AG09309 (cell line): ENCODE measurements at regions not wholly inside any gene's neighbourhood (a gene's known extent, or its start where the extent isn't known, plus 50 kb on each side); places are given as distances from the start of the nearest gene placed in this dataset.

Source experiments
- DNase-seq: peaks from one replicate; pipeline ENCODE4 v3.0.0-alpha.2; 2010; ENCODE audit warnings: low read depth
- H3K4me3 ChIP-seq: 2 replicates; pipeline ENCODE4 v1.5.1; 2011; ENCODE audit warnings: mild to moderate bottlenecking, low read depth, low read length, moderate library complexity; ENCODE audit not compliant: control insufficient read depth
- CTCF ChIP-seq: IDR thresholded peaks from 2 replicates; pipeline ENCODE4 v1.5.1; 2011; ENCODE audit warnings: mild to moderate bottlenecking, low read depth, low read length, inconsistent platforms; ENCODE audit not compliant: insufficient read depth, control insufficient read depth; ENCODE audit errors: missing control alignments

- TF ChIP-seq CTCF, result no peak
- no peak overlapping the region for H3K4me3 ChIP-seq
- no peak for DNase-seq
These were observed 258.6 kb downstream of the FNDC1 start for GRCh38 chr6:159427771-159428170.

GRCh38 chr6:159427335-159427734, 258.1 kb downstream of the FNDC1 start:
- TF ChIP-seq CTCF, result no peak
- no peak overlapping the region for H3K4me3 ChIP-seq

GRCh38 chr6:159425421-159425820, 256.2 kb downstream of the FNDC1 start:
- no peak overlapping the region for H3K4me3 ChIP-seq
- no peak for DNase-seq
- TF ChIP-seq CTCF, result no peak

More at GRCh38 chr6:159427335-159427734, 258.1 kb downstream of the FNDC1 start:
- no peak for DNase-seq

- DNase-seq, result no peak
- no peak overlapping the region for H3K4me3 ChIP-seq
- no peak for TF ChIP-seq CTCF
These were observed 253.1 kb downstream of the FNDC1 start for GRCh38 chr6:159422041-159422984.

GRCh38 chr6:159421586-159421985, 252.4 kb downstream of the FNDC1 start:
- no peak for TF ChIP-seq CTCF
- DNase-seq, result no peak
- H3K4me3 ChIP-seq, result no peak overlapping the region

- TF ChIP-seq CTCF, result no peak
These were observed 249.8 kb downstream of the FNDC1 start for GRCh38 chr6:159418997-159419396.

More at GRCh38 chr6:159418997-159419396, 249.8 kb downstream of the FNDC1 start:
- H3K4me3 ChIP-seq, result no peak overlapping the region
- no peak for DNase-seq
